Stimulated activated CD4-positive, alpha-beta T cell treated with anti-CD3 and anti-CD28 coated beads, TNF-alpha, amount 100 ng/mL, for 4 hours (primary cell): ENCODE measurements at regions not wholly inside any gene's neighbourhood (a gene's known extent, or its start where the extent isn't known, plus 50 kb on each side); places are given as distances from the start of the nearest gene placed in this dataset.
"Not testable (repeated sequence)": the region's sequence is repeated elsewhere in the genome, so short reads cannot be mapped to it uniquely, and the experiment has no call there.

Experiments used
- DNase-seq, 3 experiments: peaks; one replicate each; pipeline ENCODE4 v3.0.0-alpha.2; 2020; ENCODE audit warnings: low read depth in 3 of 3

DNA sequence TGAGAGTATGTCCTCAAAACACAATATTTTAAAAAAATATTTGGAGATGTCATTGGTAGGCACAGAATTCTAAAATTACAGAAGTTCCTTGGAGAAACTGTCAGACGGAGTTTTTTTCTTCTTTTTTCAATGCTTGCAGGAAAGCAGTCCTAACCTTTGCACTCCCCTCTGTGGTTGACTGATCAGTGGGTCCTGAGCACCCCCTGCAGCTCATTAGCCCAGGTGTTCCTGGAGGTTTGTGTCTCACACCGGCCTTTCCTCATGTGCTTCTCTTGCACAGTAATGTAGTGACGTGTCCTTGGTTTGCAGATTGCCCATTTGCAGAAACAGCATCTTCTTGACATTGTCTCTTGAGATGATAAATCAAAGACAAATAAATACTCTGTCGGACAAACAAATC is 513.0 kb downstream of the TMEM121 start:
- peak; percentile 38 to 47 (median 38) for DNase-seq

DNA sequence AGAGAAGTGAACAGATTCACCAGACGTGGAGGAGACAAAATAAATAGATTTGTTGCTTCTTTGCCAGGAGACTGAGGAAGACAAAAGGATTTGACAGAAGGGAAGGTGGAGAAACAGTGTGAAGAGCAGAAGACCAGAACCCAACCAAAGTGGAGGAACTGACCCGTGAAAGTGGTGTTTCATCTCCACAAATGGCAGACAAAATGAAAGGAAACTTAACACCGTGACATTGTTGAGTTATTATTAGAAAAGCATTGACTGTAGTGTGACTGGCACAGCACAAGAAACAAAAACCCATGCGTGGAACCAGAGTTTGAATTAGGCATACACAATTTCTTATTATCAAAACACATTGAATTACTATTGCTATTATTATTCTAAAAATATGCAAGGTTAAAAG is 518.1 kb downstream of the TMEM121 start:
- no peak for DNase-seq

DNA sequence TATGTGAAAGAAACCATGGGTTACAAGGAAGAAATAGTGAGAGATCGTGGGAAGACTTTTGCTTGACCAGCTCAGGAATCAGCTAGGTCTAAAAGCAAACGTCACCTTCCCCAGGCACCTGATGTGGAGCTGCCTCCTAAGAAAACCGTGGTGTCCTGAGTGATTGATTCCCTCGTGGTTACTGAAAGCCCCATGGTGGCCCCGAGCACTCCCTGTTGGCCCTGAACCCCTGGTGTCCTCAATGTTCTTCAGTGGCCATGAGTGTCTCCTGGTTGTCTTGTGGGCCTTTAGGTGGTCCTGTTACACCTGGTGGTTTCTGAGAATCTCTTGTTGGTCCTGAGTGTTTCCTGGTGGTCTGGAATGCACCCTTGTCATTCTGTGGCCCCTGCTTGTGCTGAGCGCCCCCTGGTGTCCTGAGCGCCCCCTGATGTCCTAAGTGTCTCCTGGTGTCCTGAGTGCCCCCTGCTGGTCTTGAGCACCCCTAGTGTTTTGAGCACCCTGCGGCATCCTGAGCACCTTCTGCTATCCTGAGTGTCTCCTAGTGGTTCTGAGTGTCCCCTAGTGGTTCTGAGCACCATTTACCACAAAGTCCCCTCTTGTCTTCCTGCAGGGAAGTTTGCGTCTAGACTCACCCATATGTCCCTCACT is 518.7 kb downstream of the TMEM121 start:
- peak; percentile 65 to 79 (median 72) for DNase-seq

DNA sequence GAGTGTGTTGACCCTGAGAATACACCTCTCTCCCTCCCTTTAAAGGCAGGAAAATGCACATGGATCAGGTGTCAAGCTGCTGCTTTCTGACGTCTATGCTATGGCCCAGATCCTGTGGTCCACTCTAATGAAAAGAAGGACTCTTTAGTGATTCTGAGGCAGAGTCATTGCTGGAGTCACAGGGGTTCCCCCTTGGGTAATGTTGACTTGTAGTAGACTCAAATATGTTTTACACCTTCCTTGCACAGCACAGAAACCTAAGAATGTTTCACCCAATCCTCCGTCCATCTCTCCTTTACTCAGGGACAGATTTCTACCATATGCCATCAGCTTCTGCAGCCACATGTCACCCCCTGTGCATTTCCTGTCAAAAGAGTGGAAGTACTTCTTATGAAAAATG is 525.4 kb downstream of the TMEM121 start:
- DNase-seq = no peak

DNA sequence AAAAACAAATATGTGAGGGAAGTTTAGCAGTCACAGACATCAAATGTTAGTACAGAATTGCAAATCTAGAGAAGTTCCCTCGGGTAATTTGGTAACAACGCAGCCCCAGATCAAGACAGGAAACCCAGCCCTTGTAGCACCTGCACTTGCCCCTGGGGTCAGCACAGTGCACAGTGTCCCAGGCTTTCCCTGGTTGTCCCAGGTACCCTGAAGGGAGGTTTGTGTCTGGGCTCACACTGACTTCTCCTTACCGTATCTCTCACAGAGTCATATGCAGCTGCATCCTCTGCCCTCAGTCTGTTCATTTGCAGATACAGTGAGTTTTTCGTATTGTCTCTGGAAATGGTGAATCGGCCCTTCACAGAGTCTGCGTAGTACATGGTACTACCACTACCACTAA is 528.9 kb downstream of the TMEM121 start:
- DNase-seq = no peak

DNA sequence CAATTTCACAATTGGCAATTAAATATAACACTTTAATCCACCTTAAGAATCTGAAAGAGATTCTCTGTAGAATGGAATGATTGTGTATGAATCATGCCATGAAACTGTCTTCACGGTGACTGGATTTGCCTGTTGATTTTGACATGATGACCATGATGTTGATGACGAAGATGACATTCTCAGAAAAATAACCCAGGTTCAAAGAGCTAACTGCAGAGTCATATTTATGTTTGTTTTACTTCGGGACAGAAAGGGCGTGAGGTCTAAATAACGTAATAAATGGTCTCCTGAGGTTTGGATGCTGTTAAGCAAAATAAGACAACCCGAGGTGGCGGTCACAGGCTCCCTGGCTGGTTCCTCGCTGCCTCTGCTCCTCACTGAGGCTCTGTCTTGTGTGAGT is 532.0 kb downstream of the TMEM121 start:
- DNase-seq = no peak

DNA sequence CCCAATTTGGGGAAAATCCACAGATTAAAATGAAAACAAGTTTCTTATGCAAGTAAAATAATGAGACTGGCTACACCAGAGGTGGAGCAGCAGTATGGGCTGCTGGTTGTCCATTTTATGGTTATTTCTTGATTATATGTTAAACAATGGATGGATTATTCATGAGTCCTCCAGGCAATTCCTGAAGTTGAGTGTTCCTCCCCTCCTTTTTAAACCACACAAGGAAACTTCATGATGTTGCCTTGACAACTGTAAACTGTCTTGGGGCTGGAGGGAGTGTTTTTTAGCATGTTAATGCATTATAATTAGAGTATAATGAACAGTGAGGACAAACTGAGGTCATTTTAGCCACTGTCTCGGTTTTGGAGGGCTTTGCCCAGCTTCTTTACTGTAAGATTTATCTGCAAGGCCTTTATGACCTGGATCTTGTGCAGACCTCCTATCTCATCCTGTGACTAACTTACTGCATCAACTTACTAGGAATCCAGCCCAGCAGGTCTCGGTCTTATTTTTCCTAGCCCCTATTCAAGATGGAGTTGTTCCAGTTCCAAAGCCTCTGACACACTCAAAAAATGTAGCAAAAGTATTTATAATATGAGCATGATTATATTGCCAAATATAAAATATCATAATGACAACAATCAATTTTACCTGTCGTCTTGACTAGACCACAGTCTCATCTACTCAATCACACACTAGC is 534.0 kb downstream of the TMEM121 start:
- no peak for DNase-seq

DNA sequence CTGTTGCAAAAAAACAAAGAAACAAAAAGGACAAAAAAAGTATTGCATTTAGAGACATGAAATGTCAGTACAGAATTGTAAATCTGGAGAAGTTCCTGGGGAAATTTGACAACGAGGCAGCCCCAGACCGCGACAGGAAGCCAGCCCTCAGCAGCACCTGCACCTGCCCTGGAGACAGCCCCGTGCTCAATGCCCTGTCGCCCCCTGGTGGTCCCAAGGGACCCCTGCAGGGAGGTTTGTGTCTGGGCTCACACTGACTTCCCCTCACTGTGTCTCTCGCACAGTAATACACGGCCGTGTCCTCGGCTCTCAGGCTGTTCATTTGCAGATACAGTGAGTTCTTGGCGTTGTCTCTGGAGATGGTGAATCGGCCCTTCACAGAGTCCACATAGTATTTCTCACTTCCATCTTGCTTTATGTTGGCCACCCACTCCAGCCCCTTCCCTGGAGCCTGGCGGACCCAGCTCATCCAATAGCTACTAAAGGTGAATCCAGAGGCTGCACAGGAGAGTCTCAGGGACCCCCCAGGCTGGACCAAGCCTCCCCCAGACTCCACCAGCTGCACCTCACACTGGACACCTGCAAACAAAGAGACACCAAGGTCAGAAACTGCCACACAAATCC is 535.6 kb downstream of the TMEM121 start:
- peak; percentile 53 to 67 (median 67) for DNase-seq

DNA sequence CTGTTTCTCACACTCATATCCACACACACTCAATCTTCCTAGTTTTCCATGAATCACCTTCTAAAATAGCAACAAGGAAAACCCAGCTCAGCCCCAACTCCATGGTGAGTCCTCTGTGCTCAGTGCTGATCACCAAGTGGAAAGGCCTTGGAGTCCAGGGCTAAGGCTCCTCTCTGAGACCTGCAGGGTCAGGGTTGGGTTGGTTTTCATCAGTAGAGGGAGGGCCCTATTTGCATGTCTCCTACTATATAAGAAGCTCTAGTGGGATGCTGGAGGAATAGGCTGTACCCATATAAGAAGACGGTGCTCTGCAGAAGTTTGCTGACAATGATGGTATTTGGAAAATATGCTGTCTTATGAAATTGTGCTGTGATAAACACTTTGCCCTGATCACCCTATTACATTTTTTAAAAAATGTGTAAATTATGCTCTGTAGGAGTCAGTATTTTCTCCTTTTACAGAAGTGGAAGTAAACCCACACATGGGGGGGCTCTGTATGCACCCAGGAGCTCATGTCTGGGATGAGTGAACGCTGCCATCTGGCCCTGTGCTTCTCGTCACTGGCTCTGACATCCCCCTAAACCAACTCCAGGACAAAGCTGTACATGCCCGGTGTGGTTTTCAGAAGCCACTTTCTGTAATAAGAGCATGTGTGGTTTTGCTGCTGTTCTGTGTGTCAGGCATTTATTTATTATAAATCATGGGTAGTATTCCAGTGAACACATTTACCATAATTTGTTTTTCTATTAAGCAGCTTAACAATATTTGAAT is 536.3 kb downstream of the TMEM121 start:
- DNase-seq = no peak

DNA sequence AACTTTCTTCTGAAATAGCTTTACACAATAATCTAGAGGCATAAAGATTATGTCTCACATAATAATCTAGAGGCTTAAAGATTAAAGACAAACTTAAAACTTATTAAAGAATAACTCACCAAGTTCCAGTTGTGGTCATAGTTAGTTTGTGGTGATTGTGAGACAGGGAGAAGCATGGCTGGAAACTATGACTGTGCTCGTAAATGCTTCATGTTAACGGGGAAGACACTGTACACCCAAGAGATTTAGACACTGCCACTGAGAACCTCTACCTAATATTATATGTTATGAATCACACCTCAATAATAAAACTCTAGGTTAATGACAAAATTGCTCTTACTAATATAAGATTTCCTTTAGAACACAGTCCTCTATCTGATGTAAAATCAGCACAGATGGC is 541.6 kb downstream of the TMEM121 start:
- DNase-seq = no peak

DNA sequence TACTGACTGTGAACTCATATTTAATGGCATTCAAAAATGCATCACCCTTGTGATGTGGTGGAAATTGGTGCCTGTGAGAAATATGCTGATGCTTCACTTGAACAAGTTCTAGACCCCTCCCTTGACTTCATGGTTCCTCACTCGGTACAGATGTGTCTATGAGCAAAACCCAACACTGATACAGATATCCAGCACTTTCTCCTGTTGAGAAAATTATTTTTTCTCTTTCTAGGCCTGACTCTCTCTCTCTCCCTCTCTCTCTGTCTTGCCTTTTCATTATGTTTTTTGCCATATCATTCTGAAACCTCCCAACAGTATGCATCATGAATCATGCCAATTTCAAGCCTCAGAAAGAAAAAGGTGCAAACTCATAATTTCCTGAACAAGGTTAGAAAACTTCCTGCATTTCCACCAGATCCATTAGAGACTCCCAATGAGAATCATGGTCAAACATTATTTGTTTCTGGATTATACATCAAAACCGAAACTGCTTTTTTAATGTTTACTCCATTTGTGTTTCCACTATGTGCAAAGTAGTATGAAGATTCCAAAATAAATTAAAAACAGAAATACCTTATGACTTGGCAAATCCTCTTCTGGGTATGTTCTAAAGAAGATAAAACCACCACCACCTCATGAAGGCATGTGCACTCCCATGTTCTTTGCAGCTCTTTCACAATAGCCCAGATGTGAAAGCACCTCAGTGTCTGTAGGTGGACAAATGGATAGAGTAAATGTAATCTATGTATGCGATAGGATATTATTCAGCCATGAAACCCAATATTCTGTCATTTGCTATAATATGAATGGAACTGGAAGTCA is 543.6 kb downstream of the TMEM121 start:
- no peak for DNase-seq

DNA sequence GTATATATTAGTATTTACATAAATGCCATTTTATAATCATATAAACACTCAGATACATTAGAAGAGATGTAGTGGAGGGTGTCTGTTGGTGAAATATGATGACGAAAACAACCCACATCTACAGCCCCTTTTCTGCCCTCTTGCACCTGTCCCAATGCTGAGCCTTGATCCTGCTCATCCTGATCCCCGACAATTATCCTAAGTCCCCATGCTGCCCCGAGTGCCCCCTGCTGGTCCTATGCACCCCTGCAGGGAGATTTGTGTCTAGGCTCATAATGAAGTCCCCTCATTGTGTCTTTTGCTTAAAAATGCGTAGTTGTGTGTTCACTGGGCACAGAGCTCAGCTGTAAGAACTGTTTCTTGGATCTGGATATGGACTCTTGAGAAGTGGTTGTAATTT is 554.5 kb downstream of the TMEM121 start:
- no peak for DNase-seq

DNA sequence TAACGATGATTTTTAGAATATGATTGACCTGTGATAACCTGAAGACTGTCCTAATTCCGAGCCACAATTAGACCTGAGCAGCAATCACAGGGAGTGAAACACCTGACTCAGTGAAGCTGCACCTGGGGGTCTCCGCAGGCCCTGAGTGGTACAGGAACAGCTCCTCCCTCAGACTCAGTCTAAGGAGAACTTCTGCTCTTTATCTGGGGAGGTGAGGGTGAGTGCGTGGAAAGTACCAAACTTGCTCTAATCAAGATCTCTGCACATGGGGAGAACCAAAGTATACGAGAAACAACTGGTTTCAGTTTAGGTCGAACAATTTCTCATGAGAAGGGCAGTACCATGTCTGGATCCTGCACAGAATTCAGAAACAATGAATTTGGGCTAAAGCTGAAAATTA is 555.3 kb downstream of the TMEM121 start:
- DNase-seq = not testable (repeated sequence)

DNA sequence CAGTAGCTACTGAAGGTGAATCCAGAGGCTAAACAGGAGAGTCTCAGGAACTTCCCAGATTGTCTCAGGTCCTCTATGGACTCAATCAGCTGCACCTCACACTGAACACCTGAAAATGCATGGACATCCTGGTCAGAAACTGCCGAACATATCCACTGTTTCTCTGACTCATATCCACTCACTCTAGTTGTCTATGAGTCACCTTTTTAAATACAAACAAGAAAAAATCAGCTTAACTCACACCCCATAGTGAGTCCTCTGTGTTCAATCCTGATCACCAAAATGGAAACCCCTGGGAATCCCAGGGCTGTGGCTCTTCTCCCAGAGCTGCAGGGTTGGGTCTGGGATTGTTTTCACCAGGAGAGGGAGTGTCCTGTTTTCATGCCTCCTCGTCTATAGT is 556.7 kb downstream of the TMEM121 start:
- no peak for DNase-seq

DNA sequence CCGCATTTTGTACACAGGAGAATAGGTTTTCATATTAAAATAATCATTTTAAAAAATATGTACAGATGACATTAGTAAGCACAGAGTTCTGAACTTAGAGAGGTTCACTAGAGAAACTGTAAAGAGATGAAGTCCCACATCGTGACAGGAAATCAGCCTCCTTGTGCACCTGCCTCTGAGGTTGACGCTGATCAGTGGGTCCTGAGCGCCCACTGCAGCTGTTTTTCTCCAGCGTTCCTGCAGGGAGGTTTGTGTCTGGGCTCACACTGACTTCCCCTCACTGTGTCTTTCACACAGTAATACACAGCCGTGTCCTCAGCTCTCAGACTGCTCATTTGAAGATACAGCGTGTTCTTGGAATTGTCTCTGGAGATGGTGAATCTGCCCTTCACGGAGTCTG is 561.5 kb downstream of the TMEM121 start:
- no peak for DNase-seq

DNA sequence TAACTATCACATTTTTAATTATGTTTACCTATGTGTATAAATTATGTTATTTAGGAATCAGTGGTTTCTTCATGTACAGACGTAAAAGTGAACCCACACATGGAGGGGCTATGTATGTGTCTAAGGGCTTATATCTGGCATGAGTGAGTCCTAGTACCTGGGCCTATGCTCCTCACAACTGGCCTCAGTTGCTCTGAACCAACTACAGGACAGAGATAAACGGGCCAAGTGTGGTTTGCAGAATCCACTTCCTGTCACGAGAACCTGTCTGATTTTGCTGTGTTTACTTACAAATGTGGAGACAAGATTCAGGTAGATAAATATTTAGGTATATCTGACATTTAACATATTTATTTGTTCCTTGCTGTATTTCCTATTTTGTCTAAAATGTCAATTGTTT is 562.5 kb downstream of the TMEM121 start:
- DNase-seq = not testable (repeated sequence)

DNA sequence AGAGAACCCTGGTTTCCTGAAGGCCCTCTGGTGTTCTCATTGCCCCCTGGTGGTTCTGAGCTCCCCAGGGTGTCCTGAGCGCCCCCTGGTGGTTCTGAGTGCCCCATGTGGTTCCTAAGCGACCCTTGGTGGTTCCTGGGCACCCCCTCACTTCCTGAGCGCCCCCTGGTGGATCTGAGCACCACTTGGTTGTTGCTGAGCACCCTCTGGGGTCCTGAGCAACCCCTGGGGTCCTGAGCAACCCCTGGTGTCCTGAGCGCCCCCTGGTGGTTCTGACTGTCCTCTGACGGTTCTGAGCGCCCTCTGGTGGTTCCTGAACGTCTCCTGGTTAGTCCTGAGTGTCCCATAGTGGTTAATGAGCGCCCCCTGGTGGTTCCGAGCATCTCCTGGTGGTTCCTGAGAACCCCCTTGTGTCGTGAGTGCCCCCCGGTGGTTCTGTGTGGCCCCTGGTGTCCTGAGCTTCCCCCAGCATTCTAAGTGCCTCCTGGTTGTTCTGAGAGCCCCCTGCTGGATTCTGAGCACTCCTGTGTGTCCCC is 568.3 kb downstream of the TMEM121 start:
- DNase-seq = peak; percentile 18 to 29 (median 23)

DNA sequence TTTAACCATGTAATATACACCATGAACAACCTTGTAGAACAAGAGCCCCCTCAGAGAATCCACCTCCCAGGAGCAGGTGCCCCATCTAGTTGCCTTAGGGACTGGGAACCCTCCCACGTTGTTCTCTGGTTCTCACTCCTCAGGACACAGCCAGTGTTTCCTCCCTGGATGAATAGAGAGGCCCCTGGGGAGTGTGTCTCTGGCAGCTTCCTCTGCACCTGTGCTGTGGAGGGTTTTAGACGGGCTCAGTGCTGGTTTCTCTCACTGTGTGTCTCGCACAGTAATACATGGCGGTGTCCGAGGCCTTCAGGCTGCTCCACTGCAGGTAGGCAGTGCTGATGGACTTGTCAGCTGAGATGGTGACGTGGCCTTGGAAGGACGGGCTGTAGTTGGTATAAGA is 581.3 kb downstream of the TMEM121 start:
- no peak for DNase-seq

DNA sequence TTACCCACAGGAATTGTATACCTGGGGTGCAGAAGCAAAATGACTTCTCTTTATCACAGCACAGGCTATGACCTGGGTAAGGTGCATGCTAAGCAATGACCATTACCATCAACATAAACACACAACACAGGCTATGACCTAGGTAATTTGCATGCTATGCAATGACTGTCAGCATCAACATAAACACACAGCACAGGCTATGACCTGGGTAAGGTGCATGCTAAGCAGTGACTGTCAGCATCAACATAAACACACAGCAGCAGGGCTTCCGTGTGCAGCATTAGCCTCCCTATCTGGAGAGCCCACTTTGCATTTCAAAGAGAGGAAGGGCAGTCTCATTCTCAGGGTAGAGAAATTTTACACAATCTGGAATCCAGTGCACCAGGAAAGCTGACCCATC is 583.0 kb downstream of the TMEM121 start:
- no peak for DNase-seq

DNA sequence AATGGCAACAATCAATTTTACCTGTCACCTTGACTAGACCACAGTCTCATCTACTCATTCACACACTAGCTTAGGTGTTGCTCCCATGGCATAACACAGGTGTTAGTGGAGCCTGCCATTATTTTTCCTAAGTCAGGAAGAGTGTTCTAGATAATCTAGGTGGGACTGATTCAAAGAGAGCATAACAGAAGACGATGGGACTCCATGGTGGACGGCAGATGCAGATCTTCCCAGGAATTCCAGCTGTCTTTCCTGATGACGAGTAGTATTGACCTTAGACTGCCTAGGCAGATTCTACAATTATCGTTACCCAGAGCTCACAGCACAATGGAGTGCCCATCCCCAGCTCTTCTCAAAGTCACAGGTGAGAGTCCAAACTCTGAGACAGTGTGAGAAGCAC is 589.0 kb downstream of the TMEM121 start:
- no peak for DNase-seq

DNA sequence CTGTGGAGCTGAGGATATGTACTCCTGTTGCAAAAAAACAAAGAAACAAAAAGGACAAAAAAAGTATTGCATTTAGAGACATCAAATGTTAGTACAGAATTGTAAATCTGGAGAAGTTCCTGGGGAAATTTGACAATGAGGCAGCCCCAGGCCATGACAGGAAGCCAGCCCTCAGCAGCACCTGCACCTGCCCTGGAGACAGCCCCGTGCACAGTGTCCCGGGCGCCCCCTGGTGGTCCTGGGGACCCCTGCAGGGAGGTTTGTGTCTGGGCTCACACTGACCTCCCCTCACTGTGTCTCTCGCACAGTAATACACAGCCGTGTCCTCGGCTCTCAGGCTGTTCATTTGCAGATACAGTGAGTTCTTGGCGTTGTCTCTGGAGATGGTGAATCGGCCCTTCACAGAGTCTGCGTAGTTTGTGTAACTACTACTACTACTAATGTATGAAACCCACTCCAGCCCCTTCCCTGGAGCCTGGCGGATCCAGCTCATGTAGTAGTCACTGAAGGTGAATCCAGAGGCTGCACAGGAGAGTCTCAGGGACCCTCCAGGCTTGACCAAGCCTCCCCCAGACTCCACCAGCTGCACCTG is 590.1 kb downstream of the TMEM121 start:
- not testable (repeated sequence) for DNase-seq
